Immature natural killer cell (primary cell): ENCODE measurements at regions not wholly inside any gene's neighbourhood (a gene's known extent, or its start where the extent isn't known, plus 50 kb on each side); places are given as distances from the start of the nearest gene placed in this dataset.
"Not testable (repeated sequence)": the region's sequence is repeated elsewhere in the genome, so short reads cannot be mapped to it uniquely, and the experiment has no call there.

Experiments used
- DNase-seq, 3 donors: peaks; one replicate each; pipeline ENCODE4 v3.0.0; 2022; ENCODE audit warnings: mixed read lengths in 1 of 3
- H3K27ac Mint-ChIP-seq, 6 donors: one replicate each; pipeline ENCODE4 v1.8.0; 2020; ENCODE audit warnings: mixed read lengths in 6 of 6, mild to moderate bottlenecking in 5 of 6, inconsistent platforms in 4 of 6, moderate library complexity in 3 of 6
- H3K27me3 Mint-ChIP-seq, 3 donors: one replicate each; pipeline ENCODE4 v1.8.0; 2020 to 2021; ENCODE audit warnings: low read depth in 3 of 3, mild to moderate bottlenecking in 3 of 3, mixed read lengths in 3 of 3, moderate library complexity in 3 of 3, inconsistent platforms in 1 of 3
- H3K36me3 Mint-ChIP-seq, 3 donors: one replicate each; pipeline ENCODE4 v1.8.0; 2020; ENCODE audit warnings: mixed read lengths in 3 of 3, inconsistent platforms in 2 of 3, mild to moderate bottlenecking in 2 of 3
- H3K4me1 Mint-ChIP-seq, 2 donors: one replicate each; pipeline ENCODE4 v1.8.0; 2020; ENCODE audit warnings: inconsistent platforms in 2 of 2, mild to moderate bottlenecking in 2 of 2, mixed read lengths in 2 of 2, moderate library complexity in 1 of 2
- H3K4me3 Mint-ChIP-seq, 5 donors: one replicate each; pipeline ENCODE4 v1.8.0; 2020; ENCODE audit warnings: mild to moderate bottlenecking in 5 of 5, mixed read lengths in 5 of 5, inconsistent platforms in 3 of 5, moderate library complexity in 3 of 5
- H3K9me3 Mint-ChIP-seq, 6 donors: one replicate each; pipeline ENCODE4 v1.8.0; 2020; ENCODE audit warnings: mild to moderate bottlenecking in 6 of 6, mixed read lengths in 6 of 6, inconsistent platforms in 4 of 6, moderate library complexity in 3 of 6

DNA sequence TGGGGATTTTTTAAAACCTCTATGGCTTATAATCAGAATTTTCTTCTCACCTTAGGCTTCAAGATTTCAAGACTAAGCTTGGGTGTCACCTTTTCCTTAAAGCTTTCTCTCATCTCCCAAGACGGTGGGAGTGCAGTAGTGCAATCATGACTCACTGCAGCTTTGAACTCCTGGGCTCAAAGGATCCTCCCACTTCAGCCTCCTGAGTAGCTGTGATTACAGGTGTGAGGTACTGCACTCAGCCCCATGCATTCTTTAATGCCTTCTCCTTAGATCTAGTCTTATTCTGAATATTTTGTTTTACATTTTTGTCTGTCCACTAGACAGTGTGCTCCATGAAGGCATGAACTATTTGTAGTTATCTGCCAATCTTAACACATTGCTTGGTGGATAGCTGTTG, 55.7 kb upstream of the FAT3 start:
- Mint-ChIP-seq H3K36me3 (no peaks in the 10 kb centered on the region), H3K4me1 (no peaks in the 10 kb centered on the region), H3K9me3 (peaks cover 3 to 10% (median 4%) of the 10 kb centered on the region in 6 donors), H3K4me3 (no peak overlapping the region), H3K27ac (no peak overlapping the region), H3K27me3 (peaks cover 0 to 3% (median 0%) of the 10 kb centered on the region in 3 donors)
- DNase-seq, result no peak

- no peaks in the 10 kb centered on the region for H3K27me3 Mint-ChIP-seq
- H3K4me1 Mint-ChIP-seq, result no peaks in the 10 kb centered on the region
- H3K9me3 Mint-ChIP-seq, result peaks cover 3 to 11% (median 5%) of the 10 kb centered on the region in 6 donors
- no peak overlapping the region for H3K27ac Mint-ChIP-seq
- H3K36me3 Mint-ChIP-seq, result no peaks in the 10 kb centered on the region
- no peak overlapping the region for H3K4me3 Mint-ChIP-seq
- DNase-seq, result no peak
Observed at GRCh38 chr11:92167571-92167970, 57.0 kb upstream of the FAT3 start.

DNA sequence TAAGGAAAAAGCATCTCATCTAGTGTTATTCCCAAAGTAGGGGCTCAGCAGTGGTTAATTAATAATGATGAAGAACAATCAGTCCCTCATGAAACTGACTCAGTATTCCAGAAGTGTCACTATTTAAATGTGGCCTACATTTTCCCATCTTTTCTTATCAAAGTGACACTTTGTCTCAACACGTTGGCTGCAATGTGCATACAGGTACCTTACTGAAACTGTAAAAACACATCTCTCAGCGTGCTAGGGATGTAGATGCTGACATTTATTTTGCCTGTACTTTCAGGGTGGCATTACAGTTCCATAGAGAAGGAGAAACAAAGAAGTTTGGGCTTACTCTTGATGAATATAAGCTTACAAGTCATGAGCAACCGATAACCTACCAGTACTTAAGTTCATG, 58.3 kb upstream of the FAT3 start:
- Mint-ChIP-seq H3K27me3 (no peaks in the 10 kb centered on the region), H3K27ac (no peak overlapping the region), H3K4me3 (no peak overlapping the region), H3K4me1 (no peaks in the 10 kb centered on the region), H3K36me3 (no peaks in the 10 kb centered on the region), H3K9me3 (peaks cover 3 to 11% (median 5%) of the 10 kb centered on the region in 6 donors)
- no peak for DNase-seq

GRCh38 chr11:92163879-92164278, 60.7 kb upstream of the FAT3 start:
- no peaks in the 10 kb centered on the region for H3K27me3 Mint-ChIP-seq
- H3K4me1 Mint-ChIP-seq, result no peaks in the 10 kb centered on the region
- no peak overlapping the region for H3K27ac Mint-ChIP-seq

DNA sequence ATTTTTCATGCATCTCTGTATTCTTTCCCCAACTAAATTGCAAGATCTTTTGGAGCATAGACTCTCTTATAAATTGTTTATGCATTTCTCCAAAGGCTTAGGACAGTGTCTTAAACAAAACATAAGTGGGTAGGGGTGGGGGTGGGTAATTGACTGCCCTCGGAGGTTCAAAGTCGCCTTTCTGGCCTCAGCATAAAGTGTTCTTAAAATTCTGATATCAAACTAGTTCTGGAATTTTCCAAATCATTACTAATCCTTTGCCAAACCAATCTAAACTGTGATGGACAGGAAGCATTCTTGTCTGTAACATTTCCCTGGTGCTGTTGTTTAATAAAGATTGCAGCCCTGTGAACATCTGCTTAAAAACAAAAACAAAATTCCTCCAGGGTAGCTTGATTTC, 61.8 kb upstream of the FAT3 start:
- Mint-ChIP-seq H3K9me3 (peaks cover 0 to 17% (median 5%) of the 10 kb centered on the region in 6 donors), H3K4me1 (no peaks in the 10 kb centered on the region), H3K36me3 (no peaks in the 10 kb centered on the region), H3K27me3 (no peaks in the 10 kb centered on the region), H3K27ac (no peak overlapping the region), H3K4me3 (no peak overlapping the region)
- DNase-seq, result no peak

More at GRCh38 chr11:92163879-92164278, 60.7 kb upstream of the FAT3 start:
- no peak overlapping the region for H3K4me3 Mint-ChIP-seq
- peaks cover 0 to 17% (median 6%) of the 10 kb centered on the region in 6 donors for H3K9me3 Mint-ChIP-seq
- no peaks in the 10 kb centered on the region for H3K36me3 Mint-ChIP-seq
- no peak for DNase-seq

GRCh38 chr11:92159931-92160330, 64.7 kb upstream of the FAT3 start:
- Mint-ChIP-seq H3K4me1 (no peaks in the 10 kb centered on the region), H3K9me3 (peaks cover 1 to 26% (median 12%) of the 10 kb centered on the region in 6 donors)

DNA sequence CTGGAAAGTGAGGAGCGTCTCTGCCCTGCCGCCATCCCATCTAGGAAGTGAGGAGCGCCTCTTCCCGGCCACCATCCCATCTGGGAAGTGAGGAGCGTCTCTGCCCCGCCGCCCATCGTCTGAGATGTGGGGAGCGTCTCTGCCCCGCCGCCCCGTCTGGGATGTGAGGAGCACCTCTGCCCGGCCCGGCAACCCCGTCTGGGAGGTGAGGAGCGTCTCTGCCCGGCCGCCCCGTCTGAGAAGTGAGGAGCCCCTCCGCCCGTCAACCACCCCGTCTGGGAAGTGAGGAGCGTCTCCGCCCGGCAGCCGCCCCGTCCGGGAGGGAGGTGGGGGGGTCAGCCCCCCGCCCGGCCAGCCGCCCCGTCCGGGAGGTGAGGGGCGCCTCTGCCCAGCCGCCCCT, 67.2 kb upstream of the FAT3 start:
- H3K4me1 Mint-ChIP-seq, H3K27ac Mint-ChIP-seq, H3K4me3 Mint-ChIP-seq, H3K36me3 Mint-ChIP-seq, DNase-seq, H3K27me3 Mint-ChIP-seq: not testable (repeated sequence)
- H3K9me3 Mint-ChIP-seq, result peaks cover 3 to 40% (median 10%) of the 10 kb centered on the region in 6 donors

More at GRCh38 chr11:92159931-92160330, 64.7 kb upstream of the FAT3 start:
- H3K27ac Mint-ChIP-seq, result no peak overlapping the region
- no peak for DNase-seq
- H3K36me3 Mint-ChIP-seq, result no peaks in the 10 kb centered on the region
- no peak overlapping the region for H3K4me3 Mint-ChIP-seq
- H3K27me3 Mint-ChIP-seq, result peaks cover 0 to 2% (median 2%) of the 10 kb centered on the region in 3 donors

- DNase-seq, result no peak
- H3K27ac Mint-ChIP-seq, result no peak overlapping the region
- H3K27me3 Mint-ChIP-seq, result peaks cover 0 to 2% (median 2%) of the 10 kb centered on the region in 3 donors
- no peaks in the 10 kb centered on the region for H3K36me3 Mint-ChIP-seq
- peaks cover 3 to 28% (median 13%) of the 10 kb centered on the region in 6 donors for H3K9me3 Mint-ChIP-seq
- H3K4me1 Mint-ChIP-seq, result no peaks in the 10 kb centered on the region
- H3K4me3 Mint-ChIP-seq, result no peak overlapping the region
Observed at GRCh38 chr11:92154611-92155010, 70.0 kb upstream of the FAT3 start.

DNA sequence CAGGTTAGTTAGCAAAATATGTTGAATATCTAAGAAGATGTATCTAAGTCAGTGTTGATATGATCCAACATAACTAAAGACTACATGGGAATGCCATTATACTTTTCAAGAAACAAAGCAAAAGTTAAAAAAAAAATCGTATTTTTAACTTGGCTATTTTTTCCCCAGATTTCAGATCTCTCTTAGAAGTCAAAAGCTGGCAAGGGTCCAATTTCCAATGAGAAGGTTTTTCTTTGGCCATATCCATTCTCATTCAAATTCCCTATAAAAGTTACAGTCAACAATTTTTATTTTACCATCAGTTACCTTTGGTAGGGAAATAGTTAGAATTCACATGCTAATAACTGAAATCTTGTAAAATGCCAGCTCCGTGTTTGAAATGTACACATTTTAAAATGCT, 70.5 kb upstream of the FAT3 start:
- Mint-ChIP-seq H3K9me3 (peaks cover 3 to 28% (median 13%) of the 10 kb centered on the region in 6 donors), H3K27me3 (peaks cover 0 to 2% (median 2%) of the 10 kb centered on the region in 3 donors), H3K36me3 (no peaks in the 10 kb centered on the region), H3K4me1 (no peaks in the 10 kb centered on the region), H3K27ac (no peak overlapping the region), H3K4me3 (no peak overlapping the region)
- DNase-seq, result no peak

GRCh38 chr11:92153542-92153941, 71.1 kb upstream of the FAT3 start:
- no peaks in the 10 kb centered on the region for H3K4me1 Mint-ChIP-seq
- H3K27me3 Mint-ChIP-seq, result peaks cover 0 to 2% (median 2%) of the 10 kb centered on the region in 3 donors
- H3K36me3 Mint-ChIP-seq, result no peaks in the 10 kb centered on the region
- no peak for DNase-seq
- peaks cover 3 to 28% (median 13%) of the 10 kb centered on the region in 6 donors for H3K9me3 Mint-ChIP-seq
- H3K4me3 Mint-ChIP-seq, result no peak overlapping the region
- H3K27ac Mint-ChIP-seq, result no peak overlapping the region

- Mint-ChIP-seq H3K27ac (no peak overlapping the region), H3K36me3 (no peaks in the 10 kb centered on the region), H3K27me3 (peaks cover 0 to 2% (median under 1%) of the 10 kb centered on the region in 3 donors), H3K4me1 (no peaks in the 10 kb centered on the region), H3K4me3 (no peak overlapping the region), H3K9me3 (peaks cover 3 to 28% (median 13%) of the 10 kb centered on the region in 6 donors)
- no peak for DNase-seq
Observed at GRCh38 chr11:92152245-92152644, 72.4 kb upstream of the FAT3 start.

DNA sequence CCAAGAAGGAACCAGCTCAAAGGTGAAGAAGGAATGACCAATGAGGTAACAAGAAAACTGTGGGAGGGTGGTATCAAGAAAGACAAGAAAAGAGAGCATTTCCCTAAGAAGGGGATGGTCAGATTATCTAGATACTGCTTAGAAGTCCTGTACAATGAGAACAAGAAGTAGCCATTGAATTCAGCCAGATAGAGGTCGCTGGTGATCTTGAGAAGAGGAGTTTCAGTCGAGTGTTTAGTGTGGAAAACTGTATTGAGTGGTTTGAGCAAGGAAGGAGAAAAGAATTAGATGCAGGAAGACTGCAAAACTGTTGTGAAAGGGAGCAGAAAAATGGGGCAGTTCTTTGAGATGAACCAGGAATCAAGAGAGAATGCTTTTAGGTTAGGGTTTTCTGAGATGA, 74.6 kb upstream of the FAT3 start:
- Mint-ChIP-seq H3K27me3 (peaks cover 0 to 2% (median 0%) of the 10 kb centered on the region in 3 donors), H3K4me1 (no peaks in the 10 kb centered on the region), H3K4me3 (no peak overlapping the region), H3K36me3 (no peaks in the 10 kb centered on the region), H3K27ac (no peak overlapping the region), H3K9me3 (peaks cover 2 to 24% (median 6%) of the 10 kb centered on the region in 6 donors)
- DNase-seq, result no peak

GRCh38 chr11:92141725-92142124, 82.9 kb upstream of the FAT3 start:
- Mint-ChIP-seq H3K9me3 (peaks cover 0 to 33% (median 3%) of the 10 kb centered on the region in 6 donors), H3K36me3 (no peaks in the 10 kb centered on the region), H3K4me1 (no peaks in the 10 kb centered on the region), H3K27me3 (peaks cover 0 to 3% (median 0%) of the 10 kb centered on the region in 3 donors), H3K27ac (no peak overlapping the region), H3K4me3 (no peak overlapping the region)
- no peak for DNase-seq

- Mint-ChIP-seq H3K27ac (no peak overlapping the region), H3K4me1 (no peaks in the 10 kb centered on the region), H3K36me3 (no peaks in the 10 kb centered on the region), H3K4me3 (no peak overlapping the region), H3K9me3 (peaks cover 0 to 36% (median 5%) of the 10 kb centered on the region in 6 donors), H3K27me3 (peaks cover 0 to 3% (median 0%) of the 10 kb centered on the region in 3 donors)
- no peak for DNase-seq
Observed at GRCh38 chr11:92141159-92141558, 83.5 kb upstream of the FAT3 start.

- Mint-ChIP-seq H3K4me3 (no peak overlapping the region), H3K36me3 (no peaks in the 10 kb centered on the region), H3K9me3 (peaks cover 0 to 25% (median 4%) of the 10 kb centered on the region in 6 donors), H3K27me3 (peaks cover 0 to 2% (median 0%) of the 10 kb centered on the region in 3 donors), H3K4me1 (no peaks in the 10 kb centered on the region), H3K27ac (no peak overlapping the region)
- no peak for DNase-seq
Observed at GRCh38 chr11:92140021-92140420, 84.6 kb upstream of the FAT3 start.
